GM19238 (cell line): ENCODE measurements at regions not wholly inside any gene's neighbourhood (a gene's known extent, or its start where the extent isn't known, plus 50 kb on each side); places are given as distances from the start of the nearest gene placed in this dataset.
"Not testable (repeated sequence)": the region's sequence is repeated elsewhere in the genome, so short reads cannot be mapped to it uniquely, and the experiment has no call there.

Experiments used
- DNase-seq: peaks from one replicate; pipeline ENCODE4 v3.0.0; 2011; ENCODE audit warnings: low spot score; ENCODE audit not compliant: insufficient read length

DNA sequence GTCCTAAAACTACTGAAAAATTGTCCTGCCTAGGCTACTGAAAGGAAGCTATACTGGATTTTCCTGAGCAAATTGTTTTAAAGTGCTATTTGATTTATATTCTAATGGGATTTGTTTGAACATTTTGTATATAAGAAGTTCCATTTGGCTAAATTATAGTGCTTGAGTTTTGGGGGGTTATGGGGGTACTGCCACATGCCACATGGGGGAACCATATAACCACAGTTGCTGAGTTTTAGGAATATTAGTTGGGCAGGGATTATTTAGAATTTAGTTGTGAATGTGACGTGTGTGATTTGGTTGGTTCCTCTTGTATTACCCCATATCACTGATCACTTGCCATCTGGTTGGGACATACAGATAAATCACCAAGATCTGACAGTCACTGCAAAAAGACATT, 224.5 kb upstream of the TAPT1 start:
- DNase-seq: no peak

DNA sequence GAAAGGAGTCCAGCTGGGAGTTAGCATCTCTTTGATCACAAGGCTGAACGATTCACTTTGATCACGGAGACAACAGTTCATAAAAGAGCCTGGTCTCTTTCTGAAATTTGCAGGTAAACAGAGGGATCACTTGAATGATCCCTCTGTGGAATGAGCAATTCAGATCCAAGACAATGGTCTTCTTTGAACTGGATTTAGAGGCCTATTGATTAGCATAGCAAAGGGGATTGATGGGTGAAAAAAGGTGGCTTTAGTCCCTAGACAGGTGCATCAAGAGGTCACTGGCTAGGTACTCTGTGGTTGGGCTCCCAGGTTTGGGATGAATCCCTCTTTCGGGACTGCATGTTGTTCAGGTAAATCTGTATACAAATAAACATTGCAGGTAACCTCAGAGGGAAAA, 223.8 kb upstream of the TAPT1 start:
- DNase-seq: no peak

DNA sequence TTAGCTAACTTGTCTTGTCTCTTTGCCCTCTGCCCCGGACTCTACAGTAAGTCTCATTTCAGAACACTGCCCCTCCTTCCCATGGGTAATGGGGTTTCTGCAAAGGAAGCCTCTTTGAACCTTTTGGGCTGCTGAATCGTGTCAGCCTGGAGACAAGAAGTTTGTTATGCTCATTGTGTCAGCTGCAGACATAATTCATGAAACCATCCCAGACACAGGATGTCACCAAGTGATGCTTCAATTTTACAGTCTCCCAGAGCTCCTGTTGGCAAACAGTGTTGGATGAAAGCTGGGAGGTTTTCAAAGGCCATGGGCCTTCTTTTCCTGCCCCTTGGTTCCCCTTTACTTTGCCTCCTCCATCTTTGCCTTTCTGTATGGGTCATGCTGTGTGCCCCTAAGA, 223.1 kb upstream of the TAPT1 start:
- no peak for DNase-seq

DNA sequence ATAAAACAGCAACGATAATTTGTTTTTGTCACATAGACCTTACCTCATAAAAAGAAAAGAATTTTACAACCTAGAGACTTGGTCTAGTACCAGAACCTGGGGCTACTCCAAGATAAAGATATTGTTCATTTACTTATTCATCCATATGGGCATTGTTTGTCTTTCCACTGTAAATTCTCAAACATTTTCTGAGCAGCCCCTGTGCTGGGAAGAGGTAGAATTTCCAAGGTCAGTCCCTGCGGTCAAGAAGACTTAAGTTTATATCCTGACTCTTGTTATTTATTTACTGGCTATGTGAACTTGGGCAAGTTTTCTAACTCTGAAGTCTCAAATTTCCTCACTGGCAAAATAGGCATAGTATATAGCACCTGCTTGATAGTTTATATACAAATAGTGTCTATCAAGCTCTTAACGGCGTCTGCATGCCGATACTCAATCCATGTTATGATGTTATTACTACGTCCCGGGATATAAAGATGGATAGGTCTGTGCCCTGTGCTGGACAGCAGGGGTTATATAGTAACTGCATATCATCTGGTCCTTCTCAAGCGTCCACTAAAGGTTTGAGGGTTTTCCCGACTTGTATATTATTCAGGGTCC, 222.1 kb upstream of the TAPT1 start:
- DNase-seq: no peak

DNA sequence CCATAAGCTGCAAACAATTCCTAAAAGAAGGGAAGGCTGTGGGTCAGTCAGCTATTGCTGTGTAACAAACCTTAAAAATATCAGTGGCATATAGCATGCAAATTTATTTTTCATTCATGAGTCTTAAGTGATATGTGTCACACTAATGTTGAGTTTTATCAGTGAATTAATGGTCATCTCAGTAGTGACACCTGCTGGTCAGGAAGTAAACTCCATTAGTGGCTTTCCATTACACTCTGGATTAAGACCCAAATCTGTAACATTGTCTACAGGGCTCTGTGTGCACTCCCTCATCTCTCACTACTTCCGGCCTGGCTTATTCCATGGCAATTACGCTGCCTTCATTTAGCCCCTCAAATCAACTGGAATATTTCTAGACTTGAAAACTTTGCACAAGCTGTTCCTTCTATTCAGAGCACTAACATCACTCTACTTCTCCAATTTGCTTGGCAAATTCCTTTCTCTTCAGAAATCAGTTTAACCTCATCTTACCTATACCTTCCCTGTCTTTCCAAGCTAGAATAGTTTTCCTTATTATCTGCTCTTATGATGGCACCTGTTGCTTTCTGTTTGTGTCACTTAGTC, 217.3 kb upstream of the TAPT1 start:
- no peak for DNase-seq

DNA sequence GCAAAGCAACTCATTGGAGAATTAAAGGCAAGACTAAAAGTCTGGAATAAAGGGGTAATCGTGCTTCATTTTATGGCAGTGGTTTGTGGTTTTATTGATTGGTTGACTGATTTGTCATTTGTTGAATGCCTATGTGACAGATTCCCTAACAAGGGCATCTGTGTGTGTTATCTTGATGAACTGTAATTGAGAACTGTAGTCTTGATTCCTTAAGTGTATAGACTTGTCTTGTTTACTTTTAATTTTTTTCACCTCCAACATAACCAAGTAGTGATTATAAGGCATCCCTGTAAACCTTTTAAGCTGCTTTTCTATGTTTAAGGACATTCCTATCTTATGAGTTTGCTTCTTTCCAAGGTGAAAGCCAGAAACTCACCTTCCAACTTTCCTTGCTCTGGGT, 216.0 kb upstream of the TAPT1 start:
- DNase-seq: no peak

DNA sequence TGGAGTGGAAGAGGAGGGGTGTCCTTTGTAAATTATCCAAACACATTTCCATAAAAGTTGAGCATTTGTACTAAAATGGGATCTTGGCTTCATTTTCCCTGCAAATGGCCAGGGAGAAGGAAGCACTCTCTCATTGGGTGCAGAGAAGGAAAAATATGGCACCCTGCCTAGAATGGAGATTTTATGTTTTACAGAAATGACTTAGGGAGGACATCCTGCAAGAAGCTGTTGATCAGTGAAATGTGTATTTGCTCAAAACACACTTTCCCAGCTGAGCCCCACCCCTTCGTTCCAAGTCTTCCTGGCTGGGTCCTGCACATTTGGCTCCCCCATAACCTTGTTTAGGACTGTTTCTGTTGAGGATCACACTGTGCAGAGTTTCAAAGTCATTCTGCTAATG, 213.5 kb upstream of the TAPT1 start:
- no peak for DNase-seq

DNA sequence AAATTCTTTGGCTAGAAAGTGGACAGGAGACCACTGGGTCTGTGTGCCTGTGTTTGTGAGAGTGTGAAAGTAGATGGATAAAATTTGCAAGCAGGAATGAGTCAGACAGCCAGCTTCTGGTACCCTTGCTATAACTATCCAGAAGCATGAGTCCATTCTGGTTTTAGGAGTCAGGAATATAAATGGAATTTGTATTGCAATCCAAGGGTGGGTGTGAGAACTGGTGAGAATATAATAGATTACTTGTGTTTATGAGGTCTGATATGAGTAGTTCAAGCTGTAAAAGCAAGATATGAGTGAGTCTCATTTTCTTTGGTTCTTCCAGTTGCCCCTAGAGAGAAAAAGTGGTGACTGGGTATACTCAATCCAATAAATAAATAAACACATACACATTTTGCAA, 212.7 kb upstream of the TAPT1 start:
- no peak for DNase-seq

DNA sequence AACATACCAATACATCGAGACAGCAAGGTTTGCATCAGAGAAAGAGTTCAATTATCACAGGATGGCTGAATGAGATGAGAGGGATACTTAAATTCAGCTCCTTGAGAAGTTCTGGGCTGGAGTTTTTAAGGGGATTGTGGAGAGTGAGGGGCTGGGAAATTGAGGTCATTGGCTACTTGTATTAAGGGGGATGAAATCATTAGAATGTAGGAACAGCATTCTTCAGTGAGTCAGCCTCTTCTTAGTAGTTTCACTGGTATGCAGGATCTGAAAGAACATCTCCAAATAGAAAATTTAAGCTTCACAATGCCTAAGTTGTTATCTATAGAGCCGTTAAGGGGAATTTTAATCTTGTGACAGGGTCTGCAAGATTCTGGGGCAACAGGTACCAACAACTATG, 211.6 kb upstream of the TAPT1 start:
- no peak for DNase-seq

DNA sequence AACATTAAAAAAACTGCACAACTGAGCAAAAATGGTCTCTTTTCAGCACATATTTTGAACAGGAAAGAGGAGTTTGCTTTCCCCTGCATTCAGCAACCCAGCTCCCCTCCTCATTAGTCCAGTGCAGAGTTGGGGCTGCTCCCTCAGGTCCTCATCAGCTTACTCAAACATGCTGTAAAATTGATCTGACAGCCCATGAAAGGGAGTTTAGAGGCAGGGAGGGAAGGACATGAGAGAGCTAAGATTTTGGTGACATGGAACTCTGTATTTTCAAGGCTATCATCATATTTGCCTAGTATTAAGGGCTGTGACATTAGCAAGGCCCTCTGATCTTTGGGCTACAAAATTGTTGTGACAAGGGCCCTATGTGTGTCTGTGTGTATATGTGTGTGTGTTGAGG, 205.6 kb upstream of the TAPT1 start:
- DNase-seq: no peak

DNA sequence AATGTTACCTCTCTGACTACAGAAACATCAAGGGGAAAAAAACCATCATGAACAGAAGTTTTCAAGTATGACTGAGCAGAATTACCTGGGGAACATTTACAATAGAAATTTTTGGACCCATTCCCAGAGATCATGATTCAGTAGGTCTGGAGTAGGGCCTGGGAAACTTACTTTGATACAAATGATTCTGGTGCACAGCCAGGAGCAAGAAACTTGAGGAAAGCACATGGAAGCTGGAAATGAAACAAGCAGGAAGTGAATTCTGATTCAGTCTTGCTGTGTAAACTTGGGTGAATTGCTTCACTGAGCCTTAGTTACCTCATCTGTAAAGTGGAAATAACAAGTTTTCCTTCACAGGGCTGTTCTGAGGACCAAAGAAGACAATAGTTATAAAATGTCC, 192.5 kb upstream of the TAPT1 start:
- DNase-seq: no peak

DNA sequence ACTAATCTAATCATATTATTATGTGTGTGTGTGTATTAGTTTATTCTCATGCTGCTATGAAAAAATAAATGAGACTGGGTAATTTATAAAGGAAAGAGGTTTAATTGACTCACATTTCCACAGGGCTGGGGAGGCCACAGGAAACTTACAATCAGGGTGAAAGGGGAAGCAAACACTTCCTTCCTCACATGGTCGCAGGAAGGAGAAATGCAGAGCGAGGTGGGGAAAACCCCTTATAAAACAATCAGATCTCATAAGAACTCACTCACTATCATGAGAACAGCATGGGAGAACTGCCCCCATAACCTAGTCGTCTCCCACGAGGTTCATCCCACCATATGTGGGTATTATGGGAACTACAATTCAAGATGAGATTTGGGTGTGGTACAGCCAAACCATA, 190.9 kb upstream of the TAPT1 start:
- no peak for DNase-seq

DNA sequence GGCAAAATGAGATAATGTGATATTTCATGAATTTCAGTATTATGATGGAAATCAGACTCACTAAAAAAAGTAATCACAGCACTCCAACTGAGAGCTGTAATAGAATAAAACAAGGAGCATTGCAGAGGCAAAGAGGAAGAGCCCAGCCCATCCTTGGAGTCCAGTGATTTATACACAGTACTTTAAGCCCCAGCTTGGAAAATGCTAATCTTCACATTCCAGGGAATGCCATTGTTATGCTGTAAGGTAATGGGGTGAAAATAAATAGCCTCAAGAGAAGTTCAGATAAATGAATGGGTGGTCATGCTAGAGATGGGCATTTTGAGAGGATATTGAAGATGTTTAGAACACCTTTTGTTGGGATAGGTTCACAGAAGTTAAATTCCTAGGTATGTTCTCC, 190.3 kb upstream of the TAPT1 start:
- no peak for DNase-seq

DNA sequence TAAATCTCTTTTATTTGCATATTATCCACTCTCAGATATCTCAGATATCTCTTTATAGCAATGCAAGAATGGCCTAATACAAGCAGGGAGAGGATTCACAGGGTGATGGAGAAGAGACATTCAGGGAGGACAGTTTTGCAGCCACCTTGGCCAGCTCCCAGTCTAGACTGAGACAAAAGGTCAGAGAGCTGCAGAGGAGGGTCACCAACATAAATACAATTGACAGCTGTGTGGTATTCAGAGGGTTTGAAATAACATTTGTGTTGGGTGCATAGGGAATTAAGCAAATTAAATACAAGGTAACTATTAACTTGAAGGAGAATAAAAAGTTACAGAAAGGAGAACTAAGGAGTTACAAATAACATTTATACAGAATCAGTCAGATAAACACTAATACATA, 189.5 kb upstream of the TAPT1 start:
- no peak for DNase-seq

DNA sequence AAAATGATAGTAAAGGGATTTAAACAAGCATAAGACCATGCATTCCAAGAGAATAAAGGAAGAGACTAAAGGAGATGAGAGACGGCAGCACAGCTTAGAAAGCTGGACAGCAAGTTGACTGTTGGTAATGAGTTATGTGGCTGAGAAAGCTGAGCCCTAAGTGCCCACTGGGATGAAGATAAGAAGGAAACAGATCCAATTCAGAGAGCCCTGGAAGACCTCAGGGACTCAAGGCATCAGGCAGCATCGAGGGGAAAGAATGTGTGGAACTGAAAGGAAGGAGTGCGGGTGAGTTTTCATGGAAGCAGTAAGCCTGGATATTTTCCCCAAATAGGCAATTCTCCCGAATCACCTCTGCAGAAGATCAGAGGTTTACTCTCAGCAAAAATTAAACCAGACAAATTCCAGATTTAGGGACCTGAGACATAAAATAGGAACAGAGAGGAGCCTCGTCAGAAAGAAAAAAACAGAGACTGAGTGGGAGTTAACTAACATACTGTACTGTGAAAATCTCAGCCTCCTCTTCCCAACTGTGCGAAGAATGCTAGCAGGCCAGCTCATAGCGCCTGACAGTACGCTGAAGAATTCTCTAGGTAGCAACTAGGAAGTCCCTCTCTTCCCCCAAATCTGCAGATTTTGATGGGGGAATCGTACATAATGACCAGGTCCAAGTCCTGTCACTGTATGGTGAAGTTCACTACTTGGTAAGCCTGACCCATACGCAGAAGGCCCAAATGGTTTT, 187.7 kb upstream of the TAPT1 start:
- no peak for DNase-seq

DNA sequence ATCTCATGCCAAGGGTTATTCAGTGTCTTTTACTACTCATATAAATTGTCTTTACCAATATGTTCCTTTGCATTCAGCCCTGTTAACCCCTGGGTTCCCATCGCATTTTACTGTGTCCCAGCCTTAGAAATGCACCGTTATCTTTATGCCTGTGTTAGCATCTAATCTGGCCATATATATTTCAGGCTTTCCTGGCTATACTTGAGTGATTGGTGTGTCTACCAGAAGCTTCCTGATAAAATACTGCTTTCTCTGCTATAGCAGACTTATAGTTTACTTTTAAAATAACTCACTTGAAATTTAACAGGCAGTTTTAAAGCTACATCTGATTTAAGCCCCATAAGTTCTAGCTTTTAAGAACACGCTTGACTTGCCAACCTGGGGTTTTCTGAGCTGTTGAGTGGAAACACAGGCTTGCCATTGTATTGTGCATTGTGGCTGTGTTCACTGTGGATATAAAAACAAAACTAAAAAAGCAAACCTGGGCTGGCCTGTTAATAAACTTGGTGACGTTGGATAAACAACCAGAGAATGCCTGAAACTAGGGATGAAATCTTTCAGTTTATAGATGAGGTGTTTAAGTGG, 185.3 kb upstream of the TAPT1 start:
- no peak for DNase-seq

DNA sequence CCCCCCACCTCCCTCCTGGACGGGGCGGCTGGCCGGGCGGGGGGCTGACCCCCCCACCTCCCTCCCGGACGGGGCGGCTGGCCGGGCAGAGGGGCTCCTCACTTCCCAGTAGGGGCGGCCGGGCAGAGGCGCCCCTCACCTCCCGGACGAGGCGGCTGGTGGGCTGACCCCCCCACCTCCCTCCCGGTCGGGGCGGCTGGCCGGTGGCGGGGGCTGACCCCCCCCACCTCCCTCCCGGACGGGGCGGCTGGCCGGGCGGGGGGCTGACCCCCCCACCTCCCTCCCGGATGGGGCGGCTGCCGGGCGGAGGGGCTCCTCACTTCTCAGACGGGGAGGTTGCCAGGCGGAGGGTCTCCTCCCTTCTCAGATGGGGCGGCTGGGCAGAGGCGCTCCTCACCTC, 166.9 kb upstream of the TAPT1 start:
- DNase-seq: not testable (repeated sequence)

DNA sequence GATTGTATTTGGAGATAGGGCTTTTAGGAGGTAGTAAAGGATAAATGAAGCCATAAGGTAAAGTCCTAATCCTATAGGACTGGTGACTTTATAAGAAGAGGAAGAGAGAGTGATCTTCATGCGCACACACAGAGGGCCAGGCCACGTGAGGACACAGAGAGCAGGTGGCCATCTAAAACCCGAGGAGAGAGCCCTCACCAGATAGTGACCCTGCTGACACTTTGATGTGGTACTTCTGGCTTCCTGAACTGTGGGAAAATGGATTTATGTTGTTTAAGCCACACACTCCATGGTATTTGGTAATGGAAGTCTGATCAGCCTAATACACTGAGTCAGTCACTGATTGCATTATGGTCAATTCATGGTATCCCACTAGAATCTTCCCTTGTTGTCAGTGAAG, 164.9 kb upstream of the TAPT1 start:
- DNase-seq: no peak

DNA sequence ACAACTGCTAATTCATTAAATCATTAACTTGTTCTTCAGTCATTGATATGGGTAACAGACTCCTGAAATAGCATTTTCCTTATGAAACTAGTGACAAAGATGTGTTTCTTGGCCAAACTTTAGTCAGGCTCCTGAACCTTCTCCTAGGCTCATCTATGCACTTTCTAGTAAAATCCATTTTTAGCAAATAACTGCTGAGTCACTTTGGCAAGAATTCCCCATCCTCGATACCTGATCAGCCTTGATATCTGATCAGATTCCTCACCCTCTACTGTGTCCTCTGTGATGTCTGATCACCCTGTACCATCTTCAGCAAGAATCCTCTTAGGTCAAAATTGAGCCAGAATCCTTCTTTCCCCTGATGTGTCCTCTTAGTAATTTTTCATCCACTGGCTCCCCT, 161.2 kb upstream of the TAPT1 start:
- no peak for DNase-seq

DNA sequence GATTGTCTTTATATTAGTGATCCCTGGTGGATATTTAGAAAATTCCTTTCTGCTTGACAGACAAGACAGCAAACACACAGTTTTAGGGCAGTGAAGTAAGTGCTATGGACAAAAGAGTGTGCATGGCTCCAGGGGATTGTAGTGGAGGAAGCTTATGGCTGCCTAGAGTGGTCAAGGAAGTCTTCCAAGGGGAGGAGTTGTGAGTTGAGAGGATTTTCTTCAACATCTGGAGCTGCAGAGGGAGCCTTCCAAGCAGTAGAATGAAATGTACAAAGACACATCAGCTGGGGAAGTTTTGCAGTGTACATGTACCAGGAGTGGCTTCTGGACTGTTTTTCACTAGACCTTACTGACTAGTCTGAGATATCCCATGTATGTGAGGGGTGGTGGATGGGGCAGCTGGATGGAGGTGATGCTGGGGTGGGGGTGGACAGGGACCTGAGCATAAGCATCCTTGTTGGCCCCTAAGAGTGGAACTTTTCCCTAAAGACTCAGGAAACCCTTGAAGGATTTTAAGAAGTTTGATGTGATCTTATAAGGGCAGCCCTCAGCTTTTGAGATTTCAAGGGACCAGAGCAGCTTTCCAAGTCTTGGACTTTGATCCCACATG, 160.5 kb upstream of the TAPT1 start:
- DNase-seq: no peak

DNA sequence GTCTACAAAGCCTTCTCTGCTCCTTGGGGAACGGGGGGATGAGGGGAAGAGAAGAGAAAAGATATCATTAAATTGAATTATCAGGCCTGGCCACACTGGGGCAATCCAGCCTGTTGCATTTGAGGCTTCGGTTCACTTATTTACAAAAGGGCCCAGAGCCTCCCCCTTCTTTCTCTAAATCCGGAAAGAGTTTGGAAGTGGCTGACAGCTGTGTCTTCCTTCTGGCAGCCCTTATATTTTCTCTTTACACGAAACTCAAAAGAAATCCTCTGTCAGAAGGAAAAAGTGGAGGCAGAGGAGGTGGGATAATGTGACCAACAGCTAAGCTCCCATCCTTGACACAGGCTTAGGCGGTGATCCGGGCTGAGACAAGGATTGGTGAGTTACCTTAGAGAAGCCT, 158.3 kb upstream of the TAPT1 start:
- DNase-seq: no peak

DNA sequence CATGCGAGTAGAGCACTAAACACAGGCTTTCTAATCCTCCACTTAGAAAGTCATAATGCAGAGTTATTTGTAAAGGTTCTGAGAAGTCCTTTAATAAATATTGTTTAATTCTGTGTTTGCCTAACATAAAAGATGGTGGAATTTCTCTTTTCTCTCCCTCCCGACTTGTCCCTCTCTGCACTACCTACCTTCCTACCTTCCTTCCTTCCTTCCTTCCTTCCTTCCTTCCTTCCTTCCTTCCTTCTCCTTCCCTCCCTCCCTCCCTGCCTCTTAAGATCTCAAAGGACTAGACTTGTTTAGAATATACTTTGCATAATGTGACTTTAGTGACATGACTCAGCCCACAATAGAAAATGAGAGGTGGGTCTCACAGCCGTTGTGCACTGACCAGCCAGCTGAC, 156.3 kb upstream of the TAPT1 start:
- no peak for DNase-seq
